Mucosa of descending colon (tissue), 3 donors: ENCODE measurements at regions not wholly inside any gene's neighbourhood (a gene's known extent, or its start where the extent isn't known, plus 50 kb on each side); places are given as distances from the start of the nearest gene placed in this dataset.

ENCODE experiments used
- ATAC-seq: fragments of 200-7000 bp; cut with Tn5 transposase; one replicate; pipeline ENCODE4 v1.9.1; 2020; ENCODE audit warnings: mild to moderate bottlenecking, moderate library complexity
- DNase-seq, 3 donors: peaks; one replicate each; pipeline ENCODE4 v3.0.0-alpha.2; 2020
- H3K36me3 ChIP-seq: fragments of 200-600 bp; one replicate; pipeline ENCODE4 v1.8.0; 2021; ENCODE audit warnings: low read depth, mild to moderate bottlenecking
- H3K4me1 ChIP-seq: fragments of 200-600 bp; one replicate; pipeline ENCODE4 v1.8.0; 2021; ENCODE audit warnings: low read depth, mild to moderate bottlenecking
- H3K4me3 ChIP-seq: fragments of 200-600 bp; one replicate; pipeline ENCODE4 v1.8.0; 2021; ENCODE audit warnings: mild to moderate bottlenecking
- H3K9me3 ChIP-seq: fragments of 200-600 bp; one replicate; pipeline ENCODE4 v1.8.0; 2021; ENCODE audit warnings: mild to moderate bottlenecking
- intact Hi-C, 2 donors: fragments of 100-400 bp; cut with DNase I in 1 of 2; cut with micrococcal nuclease in 1 of 2; formaldehyde crosslinking; loops; one replicate each; pipeline versions ENCODE4 v1.11.0 to v1.11.1; 2022; cut with DNase I, micrococcal nuclease
- TF ChIP-seq, protein P1 (sequence below): fragments of 200-600 bp; IDR thresholded peaks from one replicate; pipeline ENCODE4 v1.8.0; 2022; ENCODE audit warnings: antibody characterized with exemption, mild to moderate bottlenecking
- donor health status: DM: no; HTN: no; CAD: no; lungs with moderate emphysema.
- donor health status: DM: no; HTN: no; CAD: no.
- donor health status: DM: no; HTN: yes; CAD: no.

GRCh38 chr9:135288054-135288453 is 191.5 kb upstream of the PPP1R26 start:
- DNase-seq: no peak
- intact Hi-C loops: no loop called here
- H3K9me3 ChIP-seq: no peaks in the 10 kb centered on the region
- H3K36me3 ChIP-seq: no peaks in the 10 kb centered on the region
- no peaks in the 10 kb centered on the region for H3K4me1 ChIP-seq
- TF ChIP-seq, protein P1, sequence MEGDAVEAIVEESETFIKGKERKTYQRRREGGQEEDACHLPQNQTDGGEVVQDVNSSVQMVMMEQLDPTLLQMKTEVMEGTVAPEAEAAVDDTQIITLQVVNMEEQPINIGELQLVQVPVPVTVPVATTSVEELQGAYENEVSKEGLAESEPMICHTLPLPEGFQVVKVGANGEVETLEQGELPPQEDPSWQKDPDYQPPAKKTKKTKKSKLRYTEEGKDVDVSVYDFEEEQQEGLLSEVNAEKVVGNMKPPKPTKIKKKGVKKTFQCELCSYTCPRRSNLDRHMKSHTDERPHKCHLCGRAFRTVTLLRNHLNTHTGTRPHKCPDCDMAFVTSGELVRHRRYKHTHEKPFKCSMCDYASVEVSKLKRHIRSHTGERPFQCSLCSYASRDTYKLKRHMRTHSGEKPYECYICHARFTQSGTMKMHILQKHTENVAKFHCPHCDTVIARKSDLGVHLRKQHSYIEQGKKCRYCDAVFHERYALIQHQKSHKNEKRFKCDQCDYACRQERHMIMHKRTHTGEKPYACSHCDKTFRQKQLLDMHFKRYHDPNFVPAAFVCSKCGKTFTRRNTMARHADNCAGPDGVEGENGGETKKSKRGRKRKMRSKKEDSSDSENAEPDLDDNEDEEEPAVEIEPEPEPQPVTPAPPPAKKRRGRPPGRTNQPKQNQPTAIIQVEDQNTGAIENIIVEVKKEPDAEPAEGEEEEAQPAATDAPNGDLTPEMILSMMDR: no peak
- H3K4me3 ChIP-seq: no peak overlapping the region
- ATAC-seq: no peak

GRCh38 chr9:135289081-135289491 is 190.5 kb upstream of the PPP1R26 start:
- DNase-seq (no peak), ATAC-seq (peak; percentile 70)
- H3K9me3 ChIP-seq: no peaks in the 10 kb centered on the region
- intact Hi-C loops: no loop called here
- TF ChIP-seq, protein P1: no peak
- H3K36me3 ChIP-seq: no peaks in the 10 kb centered on the region
- H3K4me3 ChIP-seq: no peak overlapping the region
- no peaks in the 10 kb centered on the region for H3K4me1 ChIP-seq

DNA sequence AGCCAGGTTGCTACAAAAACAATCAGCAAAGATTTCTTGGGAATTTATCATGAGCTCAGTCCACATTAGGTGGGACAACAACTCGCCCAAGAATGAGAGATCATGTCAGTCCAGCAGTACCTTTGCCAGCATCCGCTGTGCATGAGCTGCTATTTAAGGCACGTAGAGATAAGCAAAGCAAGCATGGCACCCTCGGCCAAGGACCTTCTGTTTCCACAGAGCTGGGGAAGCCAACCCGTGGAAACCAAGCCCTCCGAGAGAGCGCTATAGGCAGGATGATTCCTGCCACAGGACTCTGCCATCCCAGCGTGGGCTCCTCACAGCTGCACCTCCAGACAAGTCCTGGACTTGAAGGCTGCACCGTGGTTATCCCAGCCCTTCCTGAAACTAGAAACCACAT is 189.5 kb upstream of the PPP1R26 start:
- intact Hi-C loops: no loop called here
- no peak overlapping the region for H3K4me3 ChIP-seq
- DNase-seq (no peak), ATAC-seq (no peak)
- no peaks in the 10 kb centered on the region for H3K4me1 ChIP-seq
- no peaks in the 10 kb centered on the region for H3K9me3 ChIP-seq
- TF ChIP-seq, protein P1: no peak
- no peaks in the 10 kb centered on the region for H3K36me3 ChIP-seq

DNA sequence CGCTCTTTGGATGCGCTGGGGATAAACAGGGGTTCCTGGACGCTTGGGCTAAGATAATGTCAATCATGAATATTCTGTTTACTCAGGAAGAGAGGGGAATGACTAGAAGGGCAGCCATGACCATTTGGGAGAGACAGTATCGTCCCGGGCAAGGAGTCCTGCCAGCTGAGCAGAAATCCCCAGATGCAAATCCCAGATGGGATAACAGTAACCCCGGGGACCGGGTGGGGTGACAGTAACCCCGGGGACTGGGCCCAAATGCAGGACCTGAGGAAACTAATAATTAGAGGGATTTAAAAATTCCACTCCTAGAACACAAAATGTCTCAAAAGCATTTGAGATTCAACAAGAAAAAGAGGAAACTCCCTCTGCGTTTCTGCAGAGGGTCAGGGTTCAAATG is 189.0 kb upstream of the PPP1R26 start:
- intact Hi-C loops: no loop called here
- no peaks in the 10 kb centered on the region for H3K36me3 ChIP-seq
- TF ChIP-seq, protein P1: no peak
- H3K4me1 ChIP-seq: no peaks in the 10 kb centered on the region
- H3K9me3 ChIP-seq: no peaks in the 10 kb centered on the region
- H3K4me3 ChIP-seq: no peak overlapping the region
- no peak for DNase-seq
- ATAC-seq: no peak

DNA sequence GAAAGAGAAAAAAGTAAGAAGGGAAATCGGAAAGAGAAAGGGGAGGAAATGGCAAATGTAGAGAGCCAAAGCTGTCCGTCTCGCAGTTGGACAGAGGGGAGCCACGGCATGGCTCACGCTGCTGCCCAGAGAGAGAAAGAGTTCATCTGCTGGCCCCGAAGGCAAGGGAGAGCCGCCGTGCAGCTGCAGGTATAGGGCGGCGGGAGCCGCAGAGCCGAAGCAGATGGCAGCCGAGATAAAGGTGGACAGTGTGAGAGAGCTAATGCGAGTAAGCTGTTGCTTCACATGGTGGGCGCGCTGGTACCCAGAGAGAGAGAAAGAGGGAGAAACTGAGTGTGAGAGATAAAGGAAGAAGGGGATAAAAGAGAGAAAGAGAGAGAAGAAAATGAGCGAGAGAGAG is 188.4 kb upstream of the PPP1R26 start:
- Histone ChIP-seq H3K4me1 (no peaks in the 10 kb centered on the region), H3K9me3 (no peaks in the 10 kb centered on the region), H3K4me3 (no peak overlapping the region), H3K36me3 (no peaks in the 10 kb centered on the region)
- ATAC-seq: no peak
- intact Hi-C loops: no loop called here
- TF ChIP-seq, protein P1: no peak
- no peak for DNase-seq

DNA sequence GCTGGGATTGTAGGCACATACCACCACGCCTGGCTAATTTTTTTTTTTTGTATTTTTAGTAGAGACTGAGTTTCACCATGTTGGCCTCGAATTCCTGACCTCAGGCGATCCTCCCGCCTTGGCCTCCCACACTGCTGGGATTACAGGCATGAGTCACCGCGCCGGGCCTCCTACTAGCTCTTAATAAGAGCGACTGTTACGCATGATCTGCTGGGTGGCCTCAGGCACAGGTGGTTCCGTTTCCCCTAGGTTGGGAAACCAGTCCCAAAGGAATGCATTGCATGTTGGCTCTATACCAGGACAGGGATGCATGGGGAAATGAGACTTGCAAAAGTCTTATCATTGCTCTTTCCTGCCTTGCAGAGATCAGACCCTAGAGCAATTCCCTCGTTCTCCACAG is 184.7 kb upstream of the PPP1R26 start:
- Histone ChIP-seq H3K36me3 (no peaks in the 10 kb centered on the region), H3K4me3 (no peak overlapping the region), H3K9me3 (no peaks in the 10 kb centered on the region), H3K4me1 (no peaks in the 10 kb centered on the region)
- DNase-seq (no peak), ATAC-seq (no peak)
- TF ChIP-seq, protein P1: no peak
- intact Hi-C loops: no loop called here
